RPMI7951 (cell line): ENCODE measurements at regions not wholly inside any gene's neighbourhood (a gene's known extent, or its start where the extent isn't known, plus 50 kb on each side); places are given as distances from the start of the nearest gene placed in this dataset.
"Not testable (repeated sequence)": the region's sequence is repeated elsewhere in the genome, so short reads cannot be mapped to it uniquely, and the experiment has no call there.

Experiments used
- DNase-seq: peaks from one replicate; pipeline ENCODE4 v3.0.0-alpha.2; 2012; ENCODE audit warnings: low read depth

DNA sequence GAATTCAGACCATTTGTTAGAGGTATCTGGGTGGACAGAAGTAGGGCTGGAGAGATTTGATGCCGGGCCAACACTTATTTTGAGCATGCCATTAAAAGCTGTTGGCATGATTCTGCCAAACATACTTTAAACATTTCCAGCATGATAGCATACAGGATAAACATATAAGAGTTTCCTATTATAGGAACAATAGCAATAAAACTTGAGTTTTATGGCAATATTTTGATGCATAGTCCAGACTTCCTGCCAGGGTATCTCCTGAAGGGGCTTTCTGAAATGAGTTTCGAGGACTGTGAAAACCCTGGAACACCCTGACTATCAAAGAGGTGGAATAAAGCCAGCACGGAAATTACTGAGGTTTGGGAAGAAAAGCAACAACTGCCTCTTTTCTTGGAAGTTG is 1398.0 kb upstream of the NXPH2 start:
- DNase-seq: no peak

DNA sequence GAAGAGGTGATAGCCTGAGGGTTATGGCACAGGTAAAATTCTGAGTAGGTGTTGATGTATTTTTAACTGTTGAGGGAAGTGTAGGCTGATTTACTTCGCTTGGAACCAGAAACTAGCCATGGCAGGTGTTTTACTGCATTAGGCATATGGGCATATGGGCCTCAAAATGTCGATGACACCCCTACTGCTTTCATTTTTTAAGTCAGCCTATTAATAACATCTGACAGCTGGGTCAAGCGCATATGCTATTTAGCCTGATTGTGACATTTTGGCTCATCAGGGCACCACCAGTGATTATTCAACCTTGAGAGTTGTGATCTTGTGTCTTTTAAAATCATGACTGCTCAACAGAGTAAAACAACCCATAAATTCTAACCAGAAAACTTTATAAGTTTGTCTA is 1396.9 kb upstream of the NXPH2 start:
- DNase-seq: no peak

DNA sequence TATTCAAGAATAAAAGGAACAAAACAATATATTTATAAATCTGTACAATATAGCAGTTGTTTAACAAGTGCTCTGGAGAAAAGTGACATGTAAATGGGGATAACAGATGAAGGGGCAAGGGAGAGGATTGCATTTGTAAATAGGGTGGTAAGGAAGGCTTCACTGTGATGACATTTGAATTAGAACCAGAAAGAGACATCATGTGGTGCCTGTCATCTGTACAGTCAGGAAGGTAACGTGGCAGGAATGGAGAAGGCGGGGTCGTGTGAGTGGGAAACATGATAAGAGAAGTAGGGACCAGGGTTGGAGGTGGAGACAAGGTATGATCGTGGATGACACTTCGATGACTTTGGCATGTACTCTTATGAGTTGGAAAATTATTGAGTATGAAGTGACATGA is 1393.6 kb upstream of the NXPH2 start:
- DNase-seq: no peak

DNA sequence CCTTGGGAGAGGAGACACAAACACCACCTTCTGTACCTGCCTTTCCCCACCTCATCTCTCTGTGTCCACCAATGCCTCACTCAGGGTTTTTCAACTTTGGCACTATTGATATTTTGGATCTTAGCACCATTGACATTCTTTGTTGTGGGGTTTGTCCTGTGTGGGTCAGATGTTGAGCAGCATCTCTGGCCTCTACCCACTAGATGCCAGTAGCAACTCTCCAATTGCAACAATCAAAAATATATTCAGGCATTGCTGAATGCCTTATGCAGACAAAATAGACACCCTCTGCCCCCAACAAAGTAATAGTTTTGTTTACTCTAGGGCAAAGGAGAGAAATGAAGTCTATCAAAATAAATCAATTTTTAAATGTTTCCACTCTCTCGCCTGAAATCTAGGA is 1384.3 kb upstream of the NXPH2 start:
- DNase-seq: no peak

DNA sequence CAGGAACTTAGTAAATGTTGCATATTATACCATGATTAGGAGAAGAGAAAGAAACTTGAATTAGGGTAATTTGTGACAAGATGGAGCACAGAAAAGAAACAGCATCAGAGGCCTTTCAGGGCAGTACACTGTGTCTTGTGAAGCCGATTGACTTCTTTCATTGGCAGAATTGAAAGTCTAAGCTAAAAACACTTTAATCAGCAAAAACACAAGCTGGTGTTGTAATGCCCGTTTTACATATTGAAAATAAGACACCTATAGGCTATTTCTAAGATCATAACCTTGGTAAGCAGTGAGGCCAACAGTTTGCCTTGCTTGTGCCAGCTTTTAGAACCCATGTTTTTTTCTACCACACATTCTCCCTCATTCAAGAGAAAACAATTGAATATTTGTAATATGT is 1378.1 kb upstream of the NXPH2 start:
- no peak for DNase-seq

DNA sequence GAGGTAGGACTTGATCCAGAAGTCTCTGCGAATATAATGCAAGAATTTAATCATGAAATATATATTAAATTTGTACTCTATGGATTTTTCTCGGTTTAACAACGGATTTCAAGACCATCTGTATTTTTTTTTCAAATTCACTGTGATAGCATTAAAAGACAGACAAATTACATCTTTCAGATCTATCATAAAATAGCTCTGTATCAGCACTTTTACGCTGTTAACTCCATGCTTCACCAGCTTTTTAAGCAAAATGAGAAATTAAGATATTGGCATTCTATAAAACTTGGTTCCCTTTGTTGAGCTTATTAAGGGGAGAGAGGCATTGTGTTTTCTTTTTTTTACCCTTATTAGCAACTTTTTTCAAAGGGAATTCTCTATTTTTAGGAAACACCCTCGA is 1377.6 kb upstream of the NXPH2 start:
- no peak for DNase-seq

DNA sequence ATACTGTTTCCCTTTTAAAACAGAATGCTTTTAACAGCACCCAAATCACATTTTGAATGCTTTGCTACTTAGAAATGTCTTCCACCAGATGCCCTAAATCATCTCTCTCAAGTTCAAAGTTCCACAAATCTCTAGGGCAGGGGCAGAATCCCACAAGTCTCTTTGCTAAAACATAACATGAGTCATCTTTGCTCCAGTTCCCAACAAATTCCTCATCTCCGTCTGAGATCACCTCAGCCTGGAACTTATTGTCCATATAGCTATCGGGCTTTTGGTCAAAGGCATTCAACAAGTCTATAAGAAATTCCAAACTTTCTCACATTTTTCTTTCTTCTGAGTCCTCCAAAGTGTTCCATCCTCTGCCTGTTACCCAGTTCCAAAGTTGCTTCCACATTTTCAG is 1374.5 kb upstream of the NXPH2 start:
- no peak for DNase-seq

DNA sequence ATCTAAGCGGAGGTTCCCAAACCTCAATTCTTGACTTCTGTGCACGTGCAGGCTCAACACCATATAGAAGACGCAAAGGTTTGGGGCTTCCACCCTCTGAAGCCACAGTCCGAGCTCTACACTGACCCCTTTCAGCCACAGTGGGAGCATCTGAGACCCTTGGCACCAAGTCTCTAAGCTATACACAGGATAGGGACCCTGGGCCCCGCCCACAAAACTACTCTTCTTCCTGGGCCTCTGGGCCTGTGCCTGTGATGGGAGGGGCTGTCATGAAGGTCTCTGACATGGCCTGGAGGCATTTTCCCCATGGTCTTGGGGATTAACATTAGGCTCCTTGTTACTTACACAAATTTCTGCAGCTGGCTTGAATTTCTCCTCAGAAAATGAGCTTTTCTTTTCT is 1374.1 kb upstream of the NXPH2 start:
- no peak for DNase-seq

DNA sequence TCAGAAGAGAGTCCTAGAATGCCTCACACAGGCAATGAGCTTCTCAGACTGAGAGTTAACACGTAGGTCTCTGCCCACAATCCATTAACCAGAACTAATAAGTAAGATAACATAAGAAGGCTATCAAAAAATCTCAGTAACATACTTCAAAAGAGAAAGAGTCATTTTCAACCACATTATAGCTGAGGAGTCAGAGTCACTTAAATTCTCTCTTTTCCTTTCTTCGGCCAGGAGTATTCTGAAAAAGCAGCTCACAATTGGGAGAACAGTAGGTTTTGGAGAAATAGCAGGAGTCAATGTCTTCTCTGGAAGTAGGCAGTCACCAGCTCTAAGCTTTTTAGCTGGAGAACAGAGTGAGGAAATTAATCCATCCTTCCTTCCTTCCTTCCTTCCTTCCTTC is 1364.4 kb upstream of the NXPH2 start:
- no peak for DNase-seq

DNA sequence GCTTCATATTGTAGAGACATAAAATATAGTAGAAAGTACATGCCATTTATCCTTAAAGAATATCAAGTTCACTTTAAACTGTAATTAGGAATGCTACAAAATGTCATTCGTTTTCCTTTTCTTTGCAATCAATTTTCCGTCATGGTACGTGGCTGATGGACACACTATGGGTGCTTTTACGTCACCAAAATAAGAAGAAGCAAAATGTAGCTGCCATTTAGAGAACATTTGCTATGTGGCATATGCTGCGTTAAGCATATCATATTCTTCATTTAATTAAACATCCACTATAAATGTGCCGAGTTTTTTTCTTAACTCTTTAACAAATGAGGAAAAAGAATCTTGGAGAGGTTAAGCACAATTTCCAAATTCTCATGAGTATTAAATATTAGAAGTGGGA is 1358.5 kb upstream of the NXPH2 start:
- no peak for DNase-seq

DNA sequence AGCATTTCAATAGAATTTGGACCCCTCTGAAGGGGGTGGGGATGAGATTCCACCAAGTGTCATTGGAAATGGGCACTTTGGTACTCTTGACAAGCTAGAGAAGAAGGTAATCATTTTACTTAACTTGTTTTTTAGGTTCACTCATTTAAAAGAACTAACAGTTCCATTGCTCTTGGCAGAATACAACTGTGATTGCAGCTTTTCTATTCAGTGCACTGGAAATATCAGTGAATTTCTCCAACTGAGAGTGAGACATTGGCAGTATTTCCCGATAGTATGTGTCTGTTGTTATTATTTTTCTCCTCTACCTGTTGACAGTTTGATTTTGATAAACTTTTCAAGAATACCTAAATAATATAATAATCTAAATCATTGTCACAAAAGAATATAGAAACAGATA is 1356.7 kb upstream of the NXPH2 start:
- no peak for DNase-seq

DNA sequence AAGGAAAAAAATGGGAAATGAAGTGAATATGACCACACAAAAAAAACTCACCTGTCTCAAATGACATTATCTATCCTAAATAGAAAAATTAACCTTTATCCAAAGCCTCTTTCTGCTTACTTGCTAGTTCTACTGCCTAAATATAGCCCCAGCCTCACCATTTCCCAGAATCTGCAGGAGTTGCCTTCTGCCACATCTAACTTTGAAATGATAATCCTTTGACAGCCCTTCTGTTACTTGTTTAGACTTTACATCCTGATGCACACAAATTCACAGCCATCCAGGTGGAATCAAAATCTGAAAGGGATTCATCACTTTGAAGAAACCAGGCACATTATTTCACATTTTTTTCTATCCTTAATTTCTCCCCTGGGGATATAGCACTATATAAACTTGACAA is 1356.2 kb upstream of the NXPH2 start:
- DNase-seq: no peak

DNA sequence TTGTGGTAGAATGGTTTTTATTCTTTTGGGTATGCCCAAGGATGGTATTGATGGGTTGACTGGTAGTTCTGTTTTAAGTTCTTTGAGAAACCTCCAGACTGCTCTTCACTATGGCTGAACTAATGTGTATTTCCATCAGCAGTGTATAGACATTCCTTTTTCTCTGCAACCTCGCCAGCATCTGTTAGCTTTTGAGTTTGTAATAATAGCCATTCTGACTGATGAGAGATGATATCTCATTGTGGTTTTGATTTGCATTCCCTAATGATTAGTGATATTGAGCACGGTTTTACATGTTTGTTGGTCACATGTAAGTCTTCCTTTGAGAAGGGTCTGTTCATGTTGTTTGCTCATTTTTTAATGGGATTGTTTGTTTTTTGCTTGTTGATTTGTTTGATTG is 1348.7 kb upstream of the NXPH2 start:
- no peak for DNase-seq

DNA sequence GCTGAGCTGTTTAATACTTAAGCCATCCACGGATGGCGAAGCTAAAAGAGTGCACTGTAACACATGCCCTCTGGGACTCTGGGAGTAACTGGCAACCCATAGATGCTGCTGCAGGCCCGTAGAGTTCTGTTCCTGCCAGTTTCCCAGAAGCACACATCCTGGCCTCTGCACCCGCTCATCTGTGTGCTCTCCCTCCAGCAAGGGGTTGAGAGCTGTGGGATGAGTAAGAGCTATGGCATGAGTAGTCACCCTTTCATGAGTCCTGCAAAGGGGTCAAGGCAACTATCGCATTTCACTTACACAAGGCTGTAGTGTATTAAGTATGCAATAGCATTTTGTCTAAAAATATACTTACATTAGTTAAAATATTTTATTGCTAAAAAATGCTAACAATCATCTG is 1341.8 kb upstream of the NXPH2 start:
- no peak for DNase-seq

DNA sequence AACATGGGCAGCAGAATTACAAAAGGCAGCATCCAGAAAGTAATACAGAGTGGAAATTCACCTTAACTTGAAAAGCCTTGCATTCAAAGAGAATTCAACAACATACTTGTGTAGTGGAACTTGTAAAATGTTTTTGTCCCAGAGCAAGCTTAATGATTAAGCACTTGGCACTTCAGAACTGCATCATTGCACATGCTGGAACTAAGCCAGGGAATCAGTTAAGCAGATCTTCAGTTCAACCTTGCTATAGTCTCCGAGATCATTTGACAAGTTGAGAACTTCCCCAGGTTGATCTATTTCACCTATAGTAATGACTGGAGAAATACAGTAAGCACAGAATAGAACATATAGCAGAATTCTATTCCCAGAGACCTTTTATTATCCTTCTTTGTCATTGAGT is 1337.2 kb upstream of the NXPH2 start:
- DNase-seq: no peak

DNA sequence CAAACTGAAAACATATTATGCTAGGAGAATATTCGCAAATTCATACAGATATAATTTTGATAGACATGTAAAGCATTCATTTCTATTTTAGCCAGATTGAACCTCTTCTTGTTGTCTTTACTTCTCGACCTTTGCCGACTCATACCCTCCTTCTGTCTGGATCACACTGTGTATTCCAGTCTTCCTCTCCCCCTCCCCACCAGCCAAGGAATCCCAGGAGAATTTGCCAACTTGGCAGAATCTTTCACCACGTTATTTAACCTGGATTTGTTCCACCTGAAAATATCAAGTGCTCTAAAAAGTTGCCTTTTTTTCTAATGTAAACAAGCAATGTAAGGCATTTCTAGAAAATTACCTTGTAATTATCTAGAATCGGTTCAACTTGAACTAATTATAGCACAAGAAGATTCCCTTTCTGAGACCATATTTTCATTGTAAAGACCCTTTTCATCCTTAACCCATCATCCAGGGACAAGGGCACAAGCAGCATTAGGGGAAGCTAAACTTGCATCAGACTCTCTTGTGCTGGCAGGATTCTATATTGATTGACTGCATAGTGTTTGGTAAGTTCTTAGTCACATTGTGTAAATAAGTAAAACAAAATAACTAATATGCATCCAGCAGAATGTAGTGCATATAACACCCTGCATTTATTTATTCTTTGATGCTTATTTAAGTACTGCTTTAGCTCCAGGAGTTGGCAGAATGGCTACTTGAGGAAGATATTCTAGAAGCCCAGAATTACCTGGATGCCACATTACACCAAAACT is 1328.7 kb upstream of the NXPH2 start:
- DNase-seq: no peak

DNA sequence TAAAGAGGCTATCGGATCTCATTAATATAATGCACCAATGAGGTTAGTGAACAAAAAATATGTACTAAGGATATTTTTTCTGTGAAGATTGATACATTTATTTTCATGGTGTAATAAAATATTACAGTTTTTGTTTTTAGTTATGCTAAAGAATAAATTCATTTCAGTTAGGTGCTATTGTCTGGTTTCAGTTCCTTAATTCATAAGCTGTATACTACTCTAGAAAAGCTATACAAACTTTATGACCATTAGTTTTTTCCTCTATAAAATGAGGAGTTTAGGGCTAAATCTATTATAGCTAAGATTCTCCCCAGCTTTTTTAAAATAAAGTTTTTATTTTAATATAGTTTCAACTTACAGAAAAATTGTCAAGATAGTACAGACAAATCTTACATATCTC is 1311.7 kb upstream of the NXPH2 start:
- no peak for DNase-seq

DNA sequence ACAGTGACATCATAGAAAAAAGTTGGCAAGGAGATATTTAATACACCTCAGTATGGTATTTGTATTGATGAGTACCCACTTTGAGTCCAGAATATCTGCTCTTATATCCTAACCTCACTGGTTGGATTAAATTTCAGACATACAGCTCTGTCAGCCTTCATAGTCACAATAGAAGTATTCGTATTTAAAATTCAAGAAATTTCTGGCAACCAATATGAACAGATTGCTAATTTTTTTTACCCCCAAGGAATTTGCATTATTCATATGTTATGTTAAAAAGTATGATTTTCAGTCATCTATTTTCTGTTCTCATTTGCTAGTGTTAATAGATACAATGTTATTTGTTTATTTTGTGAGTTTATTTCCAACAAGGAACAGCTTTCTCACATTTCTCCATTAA is 1306.8 kb upstream of the NXPH2 start:
- DNase-seq: no peak

DNA sequence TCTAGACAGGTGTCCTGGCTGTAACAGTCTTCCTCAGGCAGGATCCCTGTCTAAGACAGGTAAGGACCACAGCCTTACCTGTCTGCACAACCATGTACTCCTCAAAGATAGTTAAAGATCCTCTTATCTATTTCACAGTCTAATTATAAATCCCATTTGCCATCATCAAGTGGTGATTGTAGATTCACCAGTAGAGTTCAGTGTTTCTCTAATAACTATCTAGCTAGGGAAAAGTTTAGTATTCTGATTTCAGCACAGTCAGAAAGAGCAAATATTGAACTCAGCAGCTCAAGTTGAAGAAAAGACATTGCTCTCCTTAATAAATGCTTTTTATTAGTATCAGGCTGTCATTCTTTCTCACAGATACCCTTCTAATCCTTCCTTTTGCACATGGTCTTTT is 1305.5 kb upstream of the NXPH2 start:
- no peak for DNase-seq

DNA sequence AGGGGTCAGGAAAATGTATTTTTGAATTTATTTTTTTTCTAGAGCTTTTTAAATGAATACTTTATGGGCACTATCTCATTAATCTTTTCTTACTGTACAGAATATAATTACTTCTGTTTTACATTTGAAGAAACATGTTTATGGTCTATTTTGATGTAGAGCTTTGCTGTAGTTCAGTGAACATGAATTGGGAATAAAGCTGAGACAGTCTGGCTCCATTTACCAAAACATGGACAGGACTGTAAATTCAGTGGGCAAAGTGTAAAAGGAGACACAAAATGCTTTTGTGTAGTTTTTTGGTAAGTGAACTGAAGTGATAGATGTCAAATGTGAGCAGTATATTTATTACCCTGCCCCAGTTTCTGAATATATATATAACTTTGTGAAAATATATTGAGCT is 1298.8 kb upstream of the NXPH2 start:
- no peak for DNase-seq

DNA sequence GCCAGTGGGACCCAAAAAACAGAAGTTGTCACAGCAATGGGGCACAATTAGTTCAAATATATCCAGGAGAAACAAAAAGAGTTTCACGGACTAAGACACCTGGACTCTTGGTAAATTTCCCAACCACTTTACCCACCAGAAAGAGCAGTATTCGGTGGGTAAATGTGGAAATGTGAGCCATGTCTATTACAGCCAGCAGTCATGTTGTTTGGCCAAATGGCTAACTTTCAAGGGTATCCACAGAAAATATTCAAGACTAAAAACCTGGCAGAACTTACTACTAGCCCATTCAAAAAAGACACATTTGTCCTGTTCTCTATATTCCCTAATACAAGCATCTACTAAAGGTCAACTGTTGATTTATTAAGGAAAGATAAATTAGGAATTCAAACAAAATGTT is 1296.0 kb upstream of the NXPH2 start:
- DNase-seq: no peak

DNA sequence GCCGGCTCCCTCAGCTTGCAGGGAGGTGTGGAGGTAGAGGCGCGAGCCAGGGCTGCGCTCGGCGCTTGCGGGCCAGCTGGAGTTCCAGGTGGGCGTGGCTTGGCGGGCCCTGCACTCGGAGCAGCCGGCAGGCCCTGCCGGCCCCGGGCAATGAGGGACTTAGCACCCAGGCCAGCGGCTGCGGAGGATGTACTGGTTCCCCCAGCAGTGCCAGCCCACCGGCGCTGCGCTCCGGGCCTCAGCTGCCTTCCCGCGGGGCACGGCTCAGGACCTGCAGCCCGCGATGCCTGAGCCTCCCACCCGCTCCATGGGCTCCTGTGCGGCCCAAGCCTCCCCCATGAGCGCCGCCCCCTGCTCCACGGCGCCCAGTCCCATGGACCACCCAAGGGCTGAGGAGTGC is 1293.6 kb upstream of the NXPH2 start:
- DNase-seq: not testable (repeated sequence)

DNA sequence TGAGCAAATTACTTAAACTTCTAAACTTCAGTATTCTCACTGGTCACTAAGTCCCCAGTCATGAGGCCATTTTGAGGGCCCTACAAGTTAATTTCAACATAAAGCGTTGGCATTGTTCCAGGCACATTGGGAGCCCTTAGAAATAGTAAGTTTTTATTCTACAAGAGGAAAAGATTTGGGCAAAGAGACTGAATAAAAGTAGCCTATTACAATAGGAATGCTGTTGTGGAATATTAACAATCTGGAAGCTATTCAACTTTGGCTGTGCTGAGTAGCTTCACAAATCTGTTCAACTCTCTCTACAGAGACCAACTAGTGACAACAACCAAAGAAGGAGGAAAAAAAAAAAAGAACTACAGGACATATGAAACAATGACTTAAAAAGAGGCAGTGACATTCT is 1287.5 kb upstream of the NXPH2 start:
- no peak for DNase-seq

DNA sequence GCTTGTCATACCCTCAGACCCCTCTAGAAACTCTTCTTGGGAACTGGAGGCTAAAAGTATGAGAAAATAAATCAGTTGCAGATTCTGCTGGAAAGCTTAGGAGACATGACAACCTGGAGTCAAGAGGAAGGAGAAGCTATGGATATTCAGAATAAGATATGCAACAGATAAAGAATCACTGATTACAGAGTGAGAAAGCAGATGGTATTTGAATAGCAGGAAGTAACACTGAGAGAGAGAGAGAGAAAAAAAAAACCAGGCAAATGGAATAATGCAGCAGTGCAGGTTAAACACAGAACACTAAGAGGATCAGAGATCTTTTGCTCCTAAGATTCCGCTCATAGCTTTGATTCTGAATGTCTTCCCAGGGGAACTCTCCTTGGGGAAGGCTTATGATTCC is 1284.1 kb upstream of the NXPH2 start:
- DNase-seq: no peak

DNA sequence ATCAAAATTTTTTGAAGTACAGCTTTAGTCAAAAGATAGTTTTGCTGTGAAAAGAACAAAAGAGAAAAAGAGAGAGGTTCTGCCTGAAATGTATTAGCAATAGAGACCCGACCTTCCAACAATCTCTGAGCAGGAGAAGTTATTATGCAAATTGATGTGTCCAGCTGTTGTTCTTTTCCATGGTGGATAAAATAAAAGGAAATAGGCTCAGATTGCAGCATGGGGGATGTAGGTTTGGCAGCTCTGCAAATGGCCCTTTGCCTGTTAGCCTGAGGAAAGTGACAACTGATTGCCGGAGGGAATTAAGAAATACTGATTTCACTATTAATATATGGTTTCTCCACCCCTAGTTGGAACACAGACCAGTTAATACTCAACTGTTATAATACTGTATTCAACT is 1283.2 kb upstream of the NXPH2 start:
- DNase-seq: no peak
